ENCODE measurements at regions not wholly inside any gene's neighbourhood (a gene's known extent, or its start where the extent isn't known, plus 50 kb on each side); places are given as distances from the start of the nearest gene placed in this dataset.

- DNase-seq, result no peak
These were observed 633.2 kb downstream of the FBXO15 start for GRCh38 chr18:73514449-73514848.

GRCh38 chr18:73511771-73512503, 635.7 kb downstream of the FBXO15 start:
- DNase-seq, result no peak

GRCh38 chr18:73509460-73509859, 638.2 kb downstream of the FBXO15 start:
- DNase-seq, result no peak

- no peak for DNase-seq
These were observed 635.5 kb upstream of the NETO1 start for GRCh38 chr18:73503326-73503725.

GRCh38 chr18:73487966-73488365, 620.2 kb upstream of the NETO1 start:
- DNase-seq, result no peak

GRCh38 chr18:73485166-73485565, 617.4 kb upstream of the NETO1 start:
- no peak for DNase-seq

- no peak for DNase-seq
These were observed 615.1 kb upstream of the NETO1 start for GRCh38 chr18:73482901-73483300.

- DNase-seq, result no peak
These were observed 611.7 kb upstream of the NETO1 start for GRCh38 chr18:73479477-73479876.

- DNase-seq, result no peak
These were observed 610.4 kb upstream of the NETO1 start for GRCh38 chr18:73478191-73478590.

- no peak for DNase-seq
These were observed 608.2 kb upstream of the NETO1 start for GRCh38 chr18:73476031-73476430.

GRCh38 chr18:73462092-73462491, 594.3 kb upstream of the NETO1 start:
- no peak for DNase-seq

- no peak for DNase-seq
These were observed 593.9 kb upstream of the NETO1 start for GRCh38 chr18:73461780-73462059.

- DNase-seq, result no peak
These were observed 593.4 kb upstream of the NETO1 start for GRCh38 chr18:73461038-73461779.

GRCh38 chr18:73458186-73458964, 590.6 kb upstream of the NETO1 start:
- no peak for DNase-seq

- no peak for DNase-seq
These were observed 588.9 kb upstream of the NETO1 start for GRCh38 chr18:73456643-73457042.

GRCh38 chr18:73452866-73453265, 585.1 kb upstream of the NETO1 start:
- DNase-seq, result no peak

GRCh38 chr18:73446502-73446901, 578.7 kb upstream of the NETO1 start:
- DNase-seq, result no peak

GRCh38 chr18:73431620-73432019, 563.8 kb upstream of the NETO1 start:
- DNase-seq, result no peak

- no peak for DNase-seq
These were observed 553.2 kb upstream of the NETO1 start for GRCh38 chr18:73421010-73421409.

- DNase-seq, result no peak
These were observed 551.7 kb upstream of the NETO1 start for GRCh38 chr18:73419531-73419930.

GRCh38 chr18:73414598-73414997, 546.8 kb upstream of the NETO1 start:
- DNase-seq, result no peak

GRCh38 chr18:73414069-73414468, 546.3 kb upstream of the NETO1 start:
- DNase-seq, result no peak

GRCh38 chr18:73409242-73409641, 541.5 kb upstream of the NETO1 start:
- DNase-seq, result no peak

GRCh38 chr18:73408469-73408868, 540.7 kb upstream of the NETO1 start:
- DNase-seq, result no peak
